Adipocyte (in vitro differentiated cells): ENCODE measurements at regions not wholly inside any gene's neighbourhood (a gene's known extent, or its start where the extent isn't known, plus 50 kb on each side); places are given as distances from the start of the nearest gene placed in this dataset.

Experiments
- DNase-seq: peaks from one replicate; pipeline ENCODE4 v3.0.0-alpha.2; 2015; ENCODE audit warnings: low read depth
- H3K27me3 ChIP-seq: replicated peaks from 2 replicates; pipeline ENCODE4 v1.7.0; 2013; ENCODE audit warnings: mild to moderate bottlenecking, low read length, moderate library complexity; ENCODE audit not compliant: control insufficient read depth, insufficient read depth
- H3K36me3 ChIP-seq: 2 replicates; pipeline ENCODE4 v1.7.0; 2013; ENCODE audit warnings: low read length, mild to moderate bottlenecking, moderate library complexity; ENCODE audit not compliant: control insufficient read depth, insufficient read depth, severe bottlenecking
- H3K4me1 ChIP-seq: 2 replicates; pipeline ENCODE4 v1.7.0; 2013; ENCODE audit warnings: mild to moderate bottlenecking, low read length, moderate library complexity; ENCODE audit not compliant: control insufficient read depth, insufficient read depth
- H3K4me3 ChIP-seq: 2 replicates; pipeline ENCODE4 v1.7.0; 2013; ENCODE audit warnings: mild to moderate bottlenecking, low read length, moderate library complexity
- H3K9ac ChIP-seq: 2 replicates; pipeline ENCODE4 v1.7.0; 2013; ENCODE audit warnings: mild to moderate bottlenecking, low read length, moderate library complexity
- H3K9me3 ChIP-seq: 2 replicates; pipeline ENCODE4 v1.7.0; 2013; ENCODE audit warnings: mild to moderate bottlenecking, low read length, moderate library complexity; ENCODE audit not compliant: control insufficient read depth

DNA sequence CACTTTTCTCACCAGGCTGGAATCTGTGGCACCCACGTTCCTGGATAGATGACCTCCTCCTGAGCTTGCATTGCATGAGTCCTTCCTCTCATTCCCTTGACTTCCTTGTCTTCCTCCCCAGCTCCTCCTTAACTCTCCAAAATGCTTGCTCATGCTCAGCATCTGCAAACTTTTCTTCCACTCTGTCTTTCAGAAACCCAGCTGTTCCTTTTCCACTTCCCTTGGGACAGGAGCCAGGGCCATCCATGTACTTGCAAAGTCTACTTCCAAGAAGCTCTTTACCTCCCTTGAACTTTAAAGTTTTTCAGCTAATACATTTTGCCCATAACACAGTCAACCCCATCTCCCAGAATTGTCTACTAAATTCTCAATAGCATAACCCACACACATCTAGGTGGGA lies 861.7 kb downstream of the QKI start:
- no peaks in the 10 kb centered on the region for H3K27me3 ChIP-seq
- H3K9me3 ChIP-seq: no peaks in the 10 kb centered on the region
- H3K9ac ChIP-seq: no peak overlapping the region
- no peaks in the 10 kb centered on the region for H3K36me3 ChIP-seq
- H3K4me3 ChIP-seq: no peak overlapping the region
- no peaks in the 10 kb centered on the region for H3K4me1 ChIP-seq
- DNase-seq: no peak

GRCh38 chr6:164275773-164276172 lies 861.3 kb downstream of the QKI start:
- Histone ChIP-seq H3K36me3 (no peaks in the 10 kb centered on the region), H3K4me1 (no peaks in the 10 kb centered on the region), H3K27me3 (no peaks in the 10 kb centered on the region), H3K9me3 (no peaks in the 10 kb centered on the region), H3K4me3 (no peak overlapping the region), H3K9ac (no peak overlapping the region)
- no peak for DNase-seq

- no peak for DNase-seq
- no peaks in the 10 kb centered on the region for H3K36me3 ChIP-seq
- no peaks in the 10 kb centered on the region for H3K4me1 ChIP-seq
- no peaks in the 10 kb centered on the region for H3K9me3 ChIP-seq
- no peak overlapping the region for H3K9ac ChIP-seq
- no peaks in the 10 kb centered on the region for H3K27me3 ChIP-seq
- H3K4me3 ChIP-seq: no peak overlapping the region
These were observed 860.0 kb downstream of the QKI start for GRCh38 chr6:164274493-164274892.

DNA sequence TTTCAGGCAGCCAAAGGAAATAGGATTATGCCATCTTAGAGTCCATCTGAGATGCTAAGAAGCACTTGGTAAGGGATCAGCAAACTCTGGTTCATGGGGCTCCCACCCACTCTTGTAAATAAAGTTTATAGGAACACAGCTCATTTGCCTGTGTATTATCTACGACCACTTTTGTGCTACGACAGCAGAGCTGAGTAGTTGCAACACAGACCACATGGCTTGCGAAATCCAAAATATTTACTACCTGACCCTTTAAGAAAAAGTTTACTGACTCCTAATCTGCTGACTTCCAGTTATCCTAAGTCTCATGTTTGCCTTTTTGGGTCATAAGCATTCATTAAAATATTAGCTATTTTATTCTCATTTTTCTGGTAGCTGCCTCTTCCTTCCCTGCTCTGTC lies 859.0 kb downstream of the QKI start:
- H3K4me1 ChIP-seq: no peaks in the 10 kb centered on the region
- no peaks in the 10 kb centered on the region for H3K27me3 ChIP-seq
- no peaks in the 10 kb centered on the region for H3K36me3 ChIP-seq
- H3K9ac ChIP-seq: no peak overlapping the region
- H3K9me3 ChIP-seq: no peaks in the 10 kb centered on the region
- no peak overlapping the region for H3K4me3 ChIP-seq
- no peak for DNase-seq

DNA sequence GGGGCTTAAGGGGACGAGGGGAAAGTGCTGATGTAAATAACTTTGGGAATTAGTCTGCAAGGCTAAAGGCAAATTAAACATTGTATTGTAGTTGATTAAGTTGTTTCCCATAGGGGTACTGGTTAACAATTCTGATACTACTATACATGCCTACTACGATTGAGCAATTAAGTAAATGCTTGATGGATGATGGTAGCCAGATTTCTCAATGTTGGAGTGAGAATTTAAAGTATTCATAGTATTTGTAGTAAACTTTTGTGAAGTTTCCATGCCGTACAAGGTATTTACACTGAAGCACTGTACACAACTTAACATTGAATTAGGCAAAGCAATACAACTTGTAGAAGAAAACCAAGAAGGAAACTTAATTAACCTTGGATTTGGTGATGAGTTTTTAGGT lies 852.3 kb downstream of the QKI start:
- no peaks in the 10 kb centered on the region for H3K36me3 ChIP-seq
- peaks cover 3% of the 10 kb centered on the region for H3K4me1 ChIP-seq
- DNase-seq: no peak
- H3K9me3 ChIP-seq: no peaks in the 10 kb centered on the region
- no peak overlapping the region for H3K9ac ChIP-seq
- no peak overlapping the region for H3K4me3 ChIP-seq
- no peaks in the 10 kb centered on the region for H3K27me3 ChIP-seq

DNA sequence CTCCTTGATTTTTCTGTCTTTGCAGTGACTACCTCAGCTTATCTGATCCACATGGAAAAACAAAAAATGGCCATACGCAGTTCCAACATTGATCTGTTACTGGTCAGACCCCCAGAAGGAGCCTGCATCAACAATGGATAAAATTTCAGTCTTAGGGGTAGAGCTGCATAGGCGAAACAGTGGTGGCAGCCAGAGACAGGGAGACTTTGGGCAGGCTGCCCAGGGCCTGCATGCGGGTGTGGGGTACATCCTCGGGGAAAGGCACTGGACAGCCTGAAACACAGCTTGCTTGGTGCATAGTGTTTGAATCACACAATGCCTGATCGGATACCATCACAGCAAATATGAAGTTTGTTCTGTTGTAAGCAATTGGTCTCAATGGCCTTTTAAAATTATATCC lies 847.8 kb downstream of the QKI start:
- H3K27me3 ChIP-seq: no peaks in the 10 kb centered on the region
- no peaks in the 10 kb centered on the region for H3K36me3 ChIP-seq
- DNase-seq: no peak
- H3K4me3 ChIP-seq: no peak overlapping the region
- H3K9ac ChIP-seq: no peak overlapping the region
- peaks cover 3% of the 10 kb centered on the region for H3K4me1 ChIP-seq
- H3K9me3 ChIP-seq: no peaks in the 10 kb centered on the region

- no peak for DNase-seq
- Histone ChIP-seq H3K4me3 (no peak overlapping the region), H3K27me3 (no peaks in the 10 kb centered on the region), H3K9ac (no peak overlapping the region), H3K4me1 (no peaks in the 10 kb centered on the region), H3K9me3 (no peaks in the 10 kb centered on the region), H3K36me3 (no peaks in the 10 kb centered on the region)
These were observed 843.9 kb downstream of the QKI start for GRCh38 chr6:164258421-164258820.

DNA sequence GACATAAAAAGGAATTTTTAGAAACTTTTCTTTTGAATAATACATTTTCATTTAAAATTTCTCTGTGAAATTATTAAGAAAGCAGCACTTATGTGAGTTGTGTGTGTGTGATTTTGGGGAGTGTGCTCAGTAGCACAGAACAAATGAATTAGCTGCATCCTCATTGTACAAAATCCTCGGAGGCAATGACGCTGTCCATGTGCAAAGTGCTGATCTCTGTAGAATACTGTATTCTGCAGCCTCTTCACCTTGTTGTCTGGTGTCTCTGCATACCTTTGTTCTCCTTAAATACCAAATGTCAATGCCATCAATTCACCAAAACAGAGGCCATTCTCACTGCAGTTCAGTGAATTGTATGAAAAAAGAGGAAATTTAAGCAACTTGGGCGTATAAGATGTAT lies 838.4 kb downstream of the QKI start:
- H3K27me3 ChIP-seq: no peaks in the 10 kb centered on the region
- peaks cover 4% of the 10 kb centered on the region for H3K4me1 ChIP-seq
- no peaks in the 10 kb centered on the region for H3K36me3 ChIP-seq
- DNase-seq: no peak
- no peaks in the 10 kb centered on the region for H3K9me3 ChIP-seq
- H3K4me3 ChIP-seq: no peak overlapping the region
- no peak overlapping the region for H3K9ac ChIP-seq

DNA sequence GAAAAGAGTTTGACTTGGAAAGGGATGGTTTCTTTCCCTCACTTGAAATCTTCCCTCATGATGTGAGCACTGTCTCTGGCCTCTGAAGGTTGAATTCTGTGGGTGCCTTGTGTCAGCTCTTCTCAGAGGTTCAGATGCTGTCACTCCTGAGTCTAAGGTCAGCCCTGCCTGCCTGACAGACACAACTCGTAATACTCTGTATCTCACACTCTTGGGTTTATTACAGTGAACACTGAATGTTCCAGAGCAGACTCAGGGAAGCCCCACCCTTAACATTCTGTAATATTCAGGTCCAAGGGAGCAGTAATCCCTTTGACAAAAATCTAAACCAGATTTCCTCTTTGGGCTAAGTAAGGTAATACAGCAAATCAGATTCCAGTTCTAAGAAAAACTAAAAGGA lies 837.8 kb downstream of the QKI start:
- H3K9ac ChIP-seq: no peak overlapping the region
- no peaks in the 10 kb centered on the region for H3K27me3 ChIP-seq
- H3K4me3 ChIP-seq: no peak overlapping the region
- H3K9me3 ChIP-seq: no peaks in the 10 kb centered on the region
- no peaks in the 10 kb centered on the region for H3K36me3 ChIP-seq
- peaks cover 11% of the 10 kb centered on the region for H3K4me1 ChIP-seq
- no peak for DNase-seq

DNA sequence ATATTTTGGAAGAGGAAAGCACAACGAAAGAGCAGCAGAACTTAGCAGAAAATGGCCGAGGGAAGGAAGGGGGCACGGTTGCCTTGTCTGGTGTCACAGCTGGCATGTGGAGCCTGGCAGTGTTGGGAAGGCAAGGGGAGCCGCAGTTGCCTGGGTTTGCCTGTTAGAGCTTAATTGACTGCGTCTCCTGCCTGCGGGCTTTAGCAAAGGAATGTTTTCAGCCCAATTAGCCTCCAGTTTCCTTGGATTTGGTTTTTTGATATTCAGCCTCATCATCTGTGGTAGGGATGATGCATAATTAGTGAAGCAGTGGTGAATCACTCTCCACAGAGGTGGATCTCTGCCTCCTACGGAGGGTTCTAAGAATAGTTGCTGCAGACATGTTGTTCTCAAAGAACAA lies 832.6 kb downstream of the QKI start:
- H3K4me3 ChIP-seq: no peak overlapping the region
- no peak overlapping the region for H3K9ac ChIP-seq
- H3K4me1 ChIP-seq: peaks cover 16% of the 10 kb centered on the region
- no peaks in the 10 kb centered on the region for H3K27me3 ChIP-seq
- H3K36me3 ChIP-seq: no peaks in the 10 kb centered on the region
- no peak for DNase-seq
- H3K9me3 ChIP-seq: no peaks in the 10 kb centered on the region

DNA sequence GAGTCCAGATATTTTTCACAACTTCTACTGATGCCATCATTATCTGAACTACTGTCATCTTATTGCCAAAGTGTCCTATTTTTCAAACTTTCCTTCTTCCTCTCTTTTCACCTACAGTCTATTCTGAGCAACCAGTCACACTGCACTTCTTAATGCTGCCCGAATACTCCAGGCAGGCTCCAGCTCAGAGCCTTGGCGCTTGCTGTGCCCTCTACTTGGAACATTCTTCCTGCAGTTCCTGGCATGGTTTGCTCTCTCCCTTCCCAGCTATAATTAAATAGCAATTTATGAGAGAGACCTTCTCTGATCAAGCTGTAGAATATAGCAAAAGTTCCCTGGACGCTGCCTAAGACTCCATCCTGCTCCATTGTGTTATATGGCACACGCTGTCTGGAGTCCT lies 831.6 kb downstream of the QKI start:
- Histone ChIP-seq H3K4me3 (no peak overlapping the region), H3K36me3 (no peaks in the 10 kb centered on the region), H3K9me3 (no peaks in the 10 kb centered on the region), H3K27me3 (no peaks in the 10 kb centered on the region), H3K4me1 (peaks cover 16% of the 10 kb centered on the region), H3K9ac (no peak overlapping the region)
- no peak for DNase-seq

DNA sequence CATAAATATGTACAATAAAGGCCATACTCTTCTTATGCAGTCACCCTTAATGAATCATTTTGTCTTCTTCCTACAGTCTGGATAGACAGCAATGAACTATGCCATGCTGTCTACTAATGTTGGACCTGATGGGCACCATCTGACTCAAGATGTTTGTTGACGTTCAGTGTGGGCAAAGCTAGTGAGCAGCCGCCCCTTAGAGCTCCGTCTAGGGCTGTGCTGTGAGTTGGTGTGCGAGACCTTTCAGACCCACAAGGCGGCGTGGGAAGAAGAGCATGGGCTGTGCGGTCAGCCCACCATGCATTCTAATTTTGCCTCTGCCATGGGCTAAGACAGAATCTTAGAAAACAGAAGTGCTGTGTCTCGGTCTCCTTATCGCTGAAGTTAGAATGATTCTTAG lies 829.4 kb downstream of the QKI start:
- Histone ChIP-seq H3K36me3 (no peaks in the 10 kb centered on the region), H3K27me3 (peaks cover 3% of the 10 kb centered on the region), H3K9ac (no peak overlapping the region), H3K4me3 (no peak overlapping the region), H3K9me3 (no peaks in the 10 kb centered on the region), H3K4me1 (peaks cover 16% of the 10 kb centered on the region)
- DNase-seq: no peak
